GM21423 (cell line): ENCODE measurements at regions not wholly inside any gene's neighbourhood (a gene's known extent, or its start where the extent isn't known, plus 50 kb on each side); places are given as distances from the start of the nearest gene placed in this dataset.

Experiments
- ATAC-seq: cut with Tn5 transposase; IDR thresholded peaks from one replicate; pipeline ENCODE4 v1.9.1; 2021; ENCODE audit warnings: mild to moderate bottlenecking, moderate library complexity; ENCODE audit not compliant: unreplicated experiment

- no peak for ATAC-seq
These were observed 191.1 kb upstream of the FGGY start for GRCh38 chr1:59105548-59106507.

GRCh38 chr1:59107516-59107915 is 189.4 kb upstream of the FGGY start:
- ATAC-seq: no peak

DNA sequence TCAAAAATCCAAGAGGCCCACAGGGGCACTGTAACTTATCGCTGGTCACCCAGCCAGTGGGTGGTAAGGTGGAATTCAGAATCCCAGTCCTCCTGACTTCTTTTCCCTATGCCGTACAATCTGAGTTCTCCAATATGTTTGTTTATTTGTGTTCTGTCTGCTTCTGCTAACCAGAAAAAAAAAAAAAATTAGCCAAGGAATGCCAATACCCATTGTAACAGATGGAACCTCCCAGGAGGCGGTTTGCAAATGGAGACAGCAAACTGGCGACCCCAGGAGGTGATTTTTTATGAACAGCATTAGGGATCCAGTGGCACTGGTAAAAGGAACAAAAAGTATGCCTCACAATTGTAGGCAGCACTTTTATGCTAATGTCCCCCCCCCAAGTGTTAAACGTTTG is 189.0 kb upstream of the FGGY start:
- no peak for ATAC-seq

GRCh38 chr1:59108481-59109317 is 188.2 kb upstream of the FGGY start:
- ATAC-seq: no peak

DNA sequence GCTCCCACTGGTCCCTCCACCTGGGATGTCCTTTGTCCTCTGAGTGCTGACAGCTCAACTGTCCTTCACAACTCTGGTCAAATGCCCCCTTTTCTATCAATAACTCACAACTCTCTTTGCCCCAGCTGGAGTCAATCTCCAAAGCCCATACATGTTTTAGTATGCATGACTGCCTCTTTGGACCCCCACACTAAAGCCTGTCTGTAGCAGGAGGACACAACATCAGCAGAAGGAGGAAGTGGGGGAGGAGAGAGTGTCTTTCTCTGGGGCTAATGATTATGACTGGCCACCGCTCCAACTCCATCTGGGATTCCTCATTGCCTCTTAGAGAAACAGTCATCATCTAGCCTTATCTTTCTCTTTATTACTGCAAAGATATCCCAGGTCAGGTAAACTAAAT is 186.6 kb upstream of the FGGY start:
- ATAC-seq: no peak

GRCh38 chr1:59113876-59114457 is 182.9 kb upstream of the FGGY start:
- ATAC-seq: no peak

DNA sequence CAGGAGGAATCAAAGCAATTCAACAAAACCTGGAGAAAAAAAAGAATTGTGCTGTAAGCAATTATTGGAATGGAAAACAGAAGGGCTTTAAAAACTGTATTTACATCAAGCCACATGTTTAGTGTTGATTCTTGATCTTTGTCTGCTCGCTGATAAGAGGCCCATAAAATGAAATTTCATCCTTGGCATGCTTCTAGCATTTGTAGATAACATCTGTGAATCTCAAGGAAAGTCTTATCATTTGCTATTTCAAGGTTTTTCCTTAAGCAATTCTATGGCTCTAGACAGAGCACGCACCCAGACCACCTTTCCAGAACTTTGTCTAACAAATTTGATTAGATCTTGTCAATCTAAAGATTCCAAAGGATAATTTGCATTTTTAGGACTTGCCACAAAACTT is 181.0 kb upstream of the FGGY start:
- no peak for ATAC-seq

DNA sequence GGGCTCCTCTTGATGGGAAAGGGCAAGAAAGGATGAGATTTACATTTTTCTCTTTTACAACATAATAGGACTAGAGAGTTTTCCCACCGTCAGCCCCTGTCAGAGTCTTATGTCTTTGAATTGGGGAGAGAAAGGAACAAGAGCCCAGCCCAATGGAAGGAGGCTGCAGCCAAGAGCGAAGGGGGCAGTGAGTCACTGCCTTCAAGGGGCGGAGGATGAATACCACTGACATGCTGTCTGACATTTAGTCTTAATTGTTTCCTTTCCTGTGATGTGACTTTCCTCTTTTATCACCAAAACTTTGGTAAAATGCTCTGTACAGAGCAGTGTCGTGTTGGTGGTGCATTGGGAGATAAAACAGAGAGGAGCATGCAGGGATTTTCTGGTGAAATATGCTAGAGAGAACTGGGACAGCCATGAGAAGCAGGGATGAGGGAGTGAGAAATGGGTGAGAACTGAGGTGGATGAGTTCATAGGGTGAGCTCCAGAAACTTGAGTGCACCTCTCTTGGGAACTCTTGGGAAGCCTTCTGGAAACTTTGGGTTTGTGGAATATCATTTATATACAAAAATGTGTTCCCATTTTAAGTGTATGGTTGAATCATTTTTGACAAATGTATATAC is 179.9 kb upstream of the FGGY start:
- no peak for ATAC-seq

- no peak for ATAC-seq
These were observed 174.4 kb upstream of the FGGY start for GRCh38 chr1:59122527-59122926.

DNA sequence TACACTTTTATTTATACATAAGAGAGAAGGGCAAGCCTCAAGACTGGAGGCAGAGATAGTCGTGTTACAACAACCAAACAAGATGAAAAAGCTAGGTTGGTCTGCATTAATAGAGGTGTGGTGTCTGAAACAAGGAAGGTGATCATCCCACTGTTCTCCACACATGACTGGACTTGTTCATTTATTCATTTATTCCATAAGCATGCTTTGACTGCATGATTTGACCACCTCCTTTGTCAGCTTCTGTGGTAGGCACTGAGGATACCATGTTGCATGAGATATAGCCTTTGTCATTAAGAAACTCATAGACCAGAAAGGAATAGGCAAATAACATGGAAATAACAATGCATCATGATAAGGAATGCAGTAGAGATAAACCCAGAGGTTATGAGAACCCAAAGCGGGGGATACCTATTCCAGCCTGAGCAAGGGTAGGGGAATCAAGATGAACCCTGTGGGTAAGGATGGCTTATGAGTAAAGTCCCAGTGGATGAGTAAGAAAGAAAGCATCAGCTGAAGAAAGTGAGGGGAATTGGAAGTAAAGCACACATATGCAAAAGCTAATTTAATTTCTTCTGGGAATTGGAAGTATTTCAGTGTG is 173.7 kb upstream of the FGGY start:
- ATAC-seq: no peak

GRCh38 chr1:59124166-59124565 is 172.7 kb upstream of the FGGY start:
- ATAC-seq: no peak

- no peak for ATAC-seq
These were observed 171.7 kb upstream of the FGGY start for GRCh38 chr1:59125154-59125553.

- no peak for ATAC-seq
These were observed 171.1 kb upstream of the FGGY start for GRCh38 chr1:59125676-59126320.

GRCh38 chr1:59126366-59126765 is 170.5 kb upstream of the FGGY start:
- ATAC-seq: no peak

GRCh38 chr1:59128239-59128736 is 168.6 kb upstream of the FGGY start:
- no peak for ATAC-seq

- no peak for ATAC-seq
These were observed 168.1 kb upstream of the FGGY start for GRCh38 chr1:59128784-59129227.

GRCh38 chr1:59132295-59132694 is 164.6 kb upstream of the FGGY start:
- no peak for ATAC-seq

GRCh38 chr1:59133997-59134396 is 162.9 kb upstream of the FGGY start:
- no peak for ATAC-seq

DNA sequence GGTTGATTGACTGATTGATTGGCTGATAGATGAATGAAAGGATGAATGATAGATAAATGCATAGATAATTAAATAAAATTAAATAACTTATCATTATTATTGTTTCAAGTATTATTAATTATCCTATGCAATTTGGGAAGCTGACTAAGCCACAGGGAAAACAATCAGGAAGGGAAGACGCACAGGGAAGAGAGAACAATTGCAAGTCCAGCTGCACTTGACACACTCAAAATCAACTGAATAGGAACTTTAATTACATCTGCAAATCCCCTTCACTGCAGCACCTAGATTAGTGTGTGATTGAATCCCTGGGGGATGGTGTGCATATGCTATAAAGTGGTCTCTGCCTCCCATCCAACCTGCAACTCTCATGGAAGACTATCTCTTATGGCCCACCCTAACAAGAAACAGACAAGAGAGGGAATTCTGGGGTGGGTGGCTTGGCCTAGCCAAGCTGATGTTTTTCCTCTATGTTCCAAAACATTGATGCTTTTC is 161.1 kb upstream of the FGGY start:
- no peak for ATAC-seq
